ENCODE measurements at regions not wholly inside any gene's neighbourhood (a gene's known extent, or its start where the extent isn't known, plus 50 kb on each side); places are given as distances from the start of the nearest gene placed in this dataset.
A peak's percentile ranks its signal among the peaks of the same experiment; 100 is the strongest.

GRCh38 chr5:112023766-112024165 is 266.8 kb upstream of the NREP start:
- no peak overlapping the region for H3K4ac ChIP-seq (ENCODE audit: low read depth, low read length)
- no peak overlapping the region for H3K23ac ChIP-seq (ENCODE audit: low read depth, low read length)
- DNase-seq (no peak), ATAC-seq (ENCODE audit: low read depth) (no peak)
- TF ChIP-seq POLR2A (IDR thresholded peaks at IDR 0.05; ENCODE audit: low read depth, low read length) (no peak), ELK1 (IDR thresholded peaks at IDR 0.05; ENCODE audit: borderline replicate concordance, low read depth, low read length) (no peak), FOS (IDR thresholded peaks at IDR 0.05; ENCODE audit: low read depth, low read length) (no peak), CHD1 (IDR thresholded peaks at IDR 0.05; ENCODE audit: low read depth, low read length) (no peak), NFE2L2 (IDR thresholded peaks at IDR 0.05; ENCODE audit: low read depth, low read length) (no peak), CEBPB (IDR thresholded peaks at IDR 0.05; ENCODE audit: low read depth, low read length) (no peak), MAZ (IDR thresholded peaks at IDR 0.05; ENCODE audit: borderline replicate concordance, low read depth, low read length) (no peak)
- no peak overlapping the region for H3K56ac ChIP-seq (ENCODE audit: extremely low read depth, insufficient read depth, low read length)
- ChIA-PET CTCF (interaction anchor here (1.0 kb wide), 1 partner anchor 17 kb away, joined by 3 read pairs; no protein-coding TSS in a partner anchor), POLR2A (ENCODE audit: unreplicated experiment) (no interaction called here)
- H2BK120ac ChIP-seq (ENCODE audit: low read depth, low read length): no peak overlapping the region; the same call in 1 of the 2 replicates
- H4K5ac ChIP-seq (ENCODE audit: low read depth, low read length): no peak overlapping the region
- no peak overlapping the region for H3K27ac ChIP-seq (ENCODE audit: insufficient read depth, low read length)
- no peak overlapping the region for H4K8ac ChIP-seq (ENCODE audit: low read depth in 2 of 2, low read length in 2 of 2)
- H3K9me1 ChIP-seq (ENCODE audit: insufficient read depth, low read length): no peaks in the 10 kb centered on the region
- H2BK15ac ChIP-seq (ENCODE audit: low read depth, low read length): peak overlapping the region; percentile 58; the same call in 2 of the 3 replicates
- in situ Hi-C loops (cut with MboI; ENCODE audit: low sequenced_read_pairs): no loop called here
- H2BK5ac ChIP-seq (ENCODE audit: low read depth, low read length, poor library complexity, severe bottlenecking): no peak overlapping the region
- no peak overlapping the region for H2AFZ ChIP-seq (replicated peaks; ENCODE audit: low read length, poor library complexity)
- H2AK5ac ChIP-seq (ENCODE audit: low read depth, low read length): peak overlapping the region; percentile 69; the same call in 1 of the 2 replicates
- H3K4me3 ChIP-seq (ENCODE audit: insufficient read depth, low read depth, low read length): no peak overlapping the region
- dilution Hi-C loops (cut with HindIII; ENCODE audit: low sequenced_read_pairs, unreplicated experiment): no loop called here
- H3K18ac ChIP-seq (ENCODE audit: low read depth, low read length): peak overlapping the region; percentile 23; the same call in 1 of the 2 replicates
- no peaks in the 10 kb centered on the region; the same call in 1 of the 2 replicates for H3K4me1 ChIP-seq (ENCODE audit: control insufficient read depth, insufficient read depth, low read length)
- no peak overlapping the region for H3K9ac ChIP-seq (ENCODE audit: low read depth, low read length)
- H4K91ac ChIP-seq (ENCODE audit: insufficient read depth, low read depth, low read length): no peak overlapping the region
- H3K9me3 ChIP-seq (ENCODE audit: control insufficient read depth, insufficient read depth, low read length): no peaks in the 10 kb centered on the region
- H3K4me2 ChIP-seq (ENCODE audit: low read depth, low read length): no peak overlapping the region
- no peaks in the 10 kb centered on the region for H3K79me1 ChIP-seq (ENCODE audit: low read depth in 1 of 2, low read length in 2 of 2)
- no peaks in the 10 kb centered on the region for H3K36me3 ChIP-seq (ENCODE audit: control insufficient read depth, insufficient read depth, low read length)
- no peak overlapping the region; the same call in 1 of the 2 replicates for H2BK20ac ChIP-seq (ENCODE audit: low read depth, low read length)
- H3K27me3 ChIP-seq (ENCODE audit: control insufficient read depth, insufficient read depth, low read length): no peaks in the 10 kb centered on the region
- no TSS peak for BruUV-seq (replicated peaks)
- H4K20me1 ChIP-seq (ENCODE audit: insufficient read depth, low read length): no peaks in the 10 kb centered on the region
- intact Hi-C loops (cut with micrococcal nuclease): no loop called here
- H2AK9ac ChIP-seq (replicated peaks; ENCODE audit: low read depth, low read length, poor library complexity): no peak overlapping the region
- WGBS, 2 experiments (ENCODE audit: extremely low coverage in 2 of 2, insufficient read length in 1 of 2): no CpG with 5 or more reads among the region's 3 CpGs
- no peak overlapping the region; the same call in 1 of the 2 replicates for H3K14ac ChIP-seq (replicated peaks; ENCODE audit: low read depth, low read length)
